KMS-11 (cell line): ENCODE measurements at regions not wholly inside any gene's neighbourhood (a gene's known extent, or its start where the extent isn't known, plus 50 kb on each side); places are given as distances from the start of the nearest gene placed in this dataset.

Experiments used
- H2AFZ ChIP-seq: fragments of 200-600 bp; sonication (generic); 2 replicates; pipeline ENCODE4 v1.6.1; 2016; ENCODE audit warnings: antibody characterized with exemption, mixed run types, low read depth
- H3K27ac ChIP-seq: fragments of 200-600 bp; sonication (generic); 2 replicates; pipeline ENCODE4 v1.6.1; 2016; ENCODE audit warnings: mild to moderate bottlenecking, mixed run types
- H3K27me3 ChIP-seq: fragments of 200-600 bp; sonication (generic); 2 replicates; pipeline ENCODE4 v1.6.1; 2017; ENCODE audit warnings: mild to moderate bottlenecking, low read depth, mixed run types, moderate library complexity; ENCODE audit not compliant: insufficient read depth
- H3K36me3 ChIP-seq: fragments of 200-600 bp; sonication (generic); 2 replicates; pipeline ENCODE4 v1.6.1; 2017; ENCODE audit warnings: mild to moderate bottlenecking, mixed run types; ENCODE audit not compliant: insufficient read depth
- H3K4me1 ChIP-seq: fragments of 200-600 bp; sonication (generic); 2 replicates; pipeline ENCODE4 v1.6.1; 2016; ENCODE audit warnings: mild to moderate bottlenecking, low read depth, mixed run types; ENCODE audit not compliant: poor library complexity, severe bottlenecking
- H3K4me2 ChIP-seq: fragments of 200-600 bp; sonication (generic); 2 replicates; pipeline ENCODE4 v1.7.0; 2016; ENCODE audit warnings: mild to moderate bottlenecking, mixed run types
- H3K4me3 ChIP-seq: fragments of 200-600 bp; sonication (generic); IDR thresholded peaks from 2 replicates; pipeline ENCODE4 v1.6.1; 2017; ENCODE audit warnings: low read depth, low read length, mixed read lengths; ENCODE audit not compliant: insufficient read depth
- H3K79me2 ChIP-seq: fragments of 200-600 bp; sonication (generic); 2 replicates; pipeline ENCODE4 v1.6.1; 2016; ENCODE audit warnings: low read depth, mixed run types; ENCODE audit not compliant: insufficient read depth
- H3K9ac ChIP-seq: fragments of 200-600 bp; sonication (generic); 2 replicates; pipeline ENCODE4 v1.6.1; 2016; ENCODE audit warnings: mild to moderate bottlenecking, mixed run types
- H4K20me1 ChIP-seq: fragments of 200-600 bp; sonication (generic); 2 replicates; pipeline ENCODE4 v1.6.1; 2016; ENCODE audit warnings: mild to moderate bottlenecking, mixed run types; ENCODE audit not compliant: insufficient read depth
- TF ChIP-seq, protein P1 (sequence below): fragments of 200-600 bp; sonication (generic); conservative IDR thresholded peaks from 2 replicates; pipeline ENCODE4 v1.6.1; 2017; ENCODE audit warnings: low read depth, mild to moderate bottlenecking, antibody characterized with exemption, low read length, moderate library complexity, mixed read lengths

- Histone ChIP-seq H3K4me2 (no peak overlapping the region), H4K20me1 (no peaks in the 10 kb centered on the region), H3K27ac (no peak overlapping the region), H3K4me3 (no peak overlapping the region), H3K9ac (no peak overlapping the region), H2AFZ (no peak overlapping the region), H3K27me3 (no peaks in the 10 kb centered on the region), H3K4me1 (no peaks in the 10 kb centered on the region), H3K36me3 (no peaks in the 10 kb centered on the region), H3K79me2 (no peaks in the 10 kb centered on the region)
- TF ChIP-seq, protein P1, sequence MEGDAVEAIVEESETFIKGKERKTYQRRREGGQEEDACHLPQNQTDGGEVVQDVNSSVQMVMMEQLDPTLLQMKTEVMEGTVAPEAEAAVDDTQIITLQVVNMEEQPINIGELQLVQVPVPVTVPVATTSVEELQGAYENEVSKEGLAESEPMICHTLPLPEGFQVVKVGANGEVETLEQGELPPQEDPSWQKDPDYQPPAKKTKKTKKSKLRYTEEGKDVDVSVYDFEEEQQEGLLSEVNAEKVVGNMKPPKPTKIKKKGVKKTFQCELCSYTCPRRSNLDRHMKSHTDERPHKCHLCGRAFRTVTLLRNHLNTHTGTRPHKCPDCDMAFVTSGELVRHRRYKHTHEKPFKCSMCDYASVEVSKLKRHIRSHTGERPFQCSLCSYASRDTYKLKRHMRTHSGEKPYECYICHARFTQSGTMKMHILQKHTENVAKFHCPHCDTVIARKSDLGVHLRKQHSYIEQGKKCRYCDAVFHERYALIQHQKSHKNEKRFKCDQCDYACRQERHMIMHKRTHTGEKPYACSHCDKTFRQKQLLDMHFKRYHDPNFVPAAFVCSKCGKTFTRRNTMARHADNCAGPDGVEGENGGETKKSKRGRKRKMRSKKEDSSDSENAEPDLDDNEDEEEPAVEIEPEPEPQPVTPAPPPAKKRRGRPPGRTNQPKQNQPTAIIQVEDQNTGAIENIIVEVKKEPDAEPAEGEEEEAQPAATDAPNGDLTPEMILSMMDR, result no peak
Measured at GRCh38 chr13:50459658-50460057, 383.8 kb downstream of the DLEU7 start.

- H3K4me3 ChIP-seq, result no peak overlapping the region
- no peaks in the 10 kb centered on the region for H3K4me1 ChIP-seq
- H3K79me2 ChIP-seq, result no peaks in the 10 kb centered on the region
- H3K4me2 ChIP-seq, result no peak overlapping the region
- H3K36me3 ChIP-seq, result no peaks in the 10 kb centered on the region
- H2AFZ ChIP-seq, result no peak overlapping the region
- TF ChIP-seq, protein P1, result no peak
- H3K9ac ChIP-seq, result no peak overlapping the region
- no peaks in the 10 kb centered on the region for H4K20me1 ChIP-seq
- H3K27ac ChIP-seq, result no peak overlapping the region
- no peaks in the 10 kb centered on the region for H3K27me3 ChIP-seq
Measured at GRCh38 chr13:50460358-50460757, 383.1 kb downstream of the DLEU7 start.

DNA sequence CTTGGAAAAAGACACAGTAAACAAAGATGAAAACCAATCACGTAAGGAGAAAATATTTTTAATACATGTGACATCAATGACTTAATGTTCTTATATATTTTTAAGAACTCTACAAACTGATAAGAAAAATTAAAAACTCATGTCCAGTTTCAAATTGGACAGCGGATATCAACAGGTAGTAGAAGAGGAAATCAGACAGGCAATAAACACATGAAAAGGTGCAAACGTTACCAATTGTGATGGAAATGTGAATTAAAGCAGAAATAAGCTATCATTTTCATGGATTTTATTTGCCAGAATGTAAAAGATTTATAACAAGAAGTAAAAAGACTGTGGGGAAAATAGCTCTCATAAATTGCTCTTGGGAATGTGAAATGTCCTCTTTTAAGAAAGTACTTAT lies 382.3 kb downstream of the DLEU7 start:
- TF ChIP-seq, protein P1, result no peak
- Histone ChIP-seq H2AFZ (no peak overlapping the region), H3K4me1 (no peaks in the 10 kb centered on the region), H3K9ac (no peak overlapping the region), H3K27ac (no peak overlapping the region), H3K27me3 (no peaks in the 10 kb centered on the region), H4K20me1 (no peaks in the 10 kb centered on the region), H3K36me3 (no peaks in the 10 kb centered on the region), H3K4me3 (no peak overlapping the region), H3K79me2 (no peaks in the 10 kb centered on the region), H3K4me2 (no peak overlapping the region)

DNA sequence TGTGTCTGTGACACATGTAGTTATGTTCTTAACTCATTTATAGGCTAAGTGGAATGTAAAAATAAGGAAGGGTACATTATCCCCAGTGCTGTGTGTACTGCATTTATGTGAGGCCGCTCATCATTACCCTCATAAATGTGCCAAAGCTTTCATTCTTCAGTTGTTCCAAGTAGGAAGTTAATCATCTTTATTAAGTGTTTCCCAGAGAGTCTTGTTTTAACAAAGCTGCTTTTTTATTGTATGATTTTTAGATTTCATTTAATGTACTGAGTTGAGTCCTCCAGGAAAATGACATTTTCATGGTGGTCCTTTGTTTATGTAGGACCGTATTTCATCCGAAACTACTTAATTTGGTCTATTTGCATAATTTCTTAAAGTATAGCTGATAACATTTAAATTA lies 379.8 kb downstream of the DLEU7 start:
- Histone ChIP-seq H3K79me2 (no peaks in the 10 kb centered on the region), H3K27me3 (no peaks in the 10 kb centered on the region), H4K20me1 (no peaks in the 10 kb centered on the region), H3K9ac (no peak overlapping the region), H2AFZ (no peak overlapping the region), H3K4me1 (no peaks in the 10 kb centered on the region), H3K27ac (no peak overlapping the region), H3K36me3 (no peaks in the 10 kb centered on the region), H3K4me2 (no peak overlapping the region), H3K4me3 (no peak overlapping the region)
- TF ChIP-seq, protein P1, result no peak
